ENCODE measurements at regions not wholly inside any gene's neighbourhood (a gene's known extent, or its start where the extent isn't known, plus 50 kb on each side); places are given as distances from the start of the nearest gene placed in this dataset.

- H3K4me1 ChIP-seq (ENCODE audit: insufficient read depth, poor library complexity, severe bottlenecking) = no peaks in the 10 kb centered on the region
- DNase-seq (ENCODE audit: low spot score) (no peak), ATAC-seq (ENCODE audit: low read depth) (no peak)
- no peak overlapping the region for H3K27ac ChIP-seq (ENCODE audit: poor library complexity, severe bottlenecking)
- H3K27me3 ChIP-seq (ENCODE audit: insufficient read depth, poor library complexity, severe bottlenecking) = no peaks in the 10 kb centered on the region
- no peak overlapping the region for H3K4me3 ChIP-seq (ENCODE audit: severe bottlenecking)
- no peaks in the 10 kb centered on the region for H3K9me3 ChIP-seq (ENCODE audit: severe bottlenecking)
- TF ChIP-seq CTCF (IDR thresholded peaks at IDR 0.05; ENCODE audit: poor library complexity, severe bottlenecking) = no peak
- no peaks in the 10 kb centered on the region for H3K36me3 ChIP-seq (ENCODE audit: low read depth)
These were observed 218.2 kb downstream of the BCHE start for GRCh38 chr3:165619069-165619468.

GRCh38 chr3:165617134-165617533, 220.1 kb downstream of the BCHE start:
- no peaks in the 10 kb centered on the region for H3K27me3 ChIP-seq (ENCODE audit: insufficient read depth, poor library complexity, severe bottlenecking)
- no peaks in the 10 kb centered on the region for H3K9me3 ChIP-seq (ENCODE audit: severe bottlenecking)
- DNase-seq (ENCODE audit: low spot score) (no peak), ATAC-seq (ENCODE audit: low read depth) (no peak)
- no peaks in the 10 kb centered on the region for H3K36me3 ChIP-seq (ENCODE audit: low read depth)
- TF ChIP-seq CTCF (IDR thresholded peaks at IDR 0.05; ENCODE audit: poor library complexity, severe bottlenecking) = no peak
- no peak overlapping the region for H3K4me3 ChIP-seq (ENCODE audit: severe bottlenecking)
- H3K4me1 ChIP-seq (ENCODE audit: insufficient read depth, poor library complexity, severe bottlenecking) = no peaks in the 10 kb centered on the region
- H3K27ac ChIP-seq (ENCODE audit: poor library complexity, severe bottlenecking) = no peak overlapping the region

- TF ChIP-seq CTCF (IDR thresholded peaks at IDR 0.05; ENCODE audit: poor library complexity, severe bottlenecking) = no peak
- Histone ChIP-seq H3K4me1 (ENCODE audit: insufficient read depth, poor library complexity, severe bottlenecking) (no peaks in the 10 kb centered on the region), H3K36me3 (ENCODE audit: low read depth) (no peaks in the 10 kb centered on the region), H3K27ac (ENCODE audit: poor library complexity, severe bottlenecking) (no peak overlapping the region), H3K4me3 (ENCODE audit: severe bottlenecking) (no peak overlapping the region), H3K9me3 (ENCODE audit: severe bottlenecking) (no peaks in the 10 kb centered on the region), H3K27me3 (ENCODE audit: insufficient read depth, poor library complexity, severe bottlenecking) (peaks cover 4% of the 10 kb centered on the region)
- no peak for DNase-seq (ENCODE audit: low spot score)
- no peak for ATAC-seq (ENCODE audit: low read depth)
These were observed 222.9 kb downstream of the BCHE start for GRCh38 chr3:165614337-165614736.

- H3K4me1 ChIP-seq (ENCODE audit: insufficient read depth, poor library complexity, severe bottlenecking) = no peaks in the 10 kb centered on the region
- ATAC-seq (ENCODE audit: low read depth) = no peak
- no peak overlapping the region for H3K27ac ChIP-seq (ENCODE audit: poor library complexity, severe bottlenecking)
- TF ChIP-seq CTCF (IDR thresholded peaks at IDR 0.05; ENCODE audit: poor library complexity, severe bottlenecking) = no peak
- peaks cover 4% of the 10 kb centered on the region for H3K27me3 ChIP-seq (ENCODE audit: insufficient read depth, poor library complexity, severe bottlenecking)
- H3K9me3 ChIP-seq (ENCODE audit: severe bottlenecking) = no peaks in the 10 kb centered on the region
- H3K4me3 ChIP-seq (ENCODE audit: severe bottlenecking) = no peak overlapping the region
- no peak for DNase-seq (ENCODE audit: low spot score)
- H3K36me3 ChIP-seq (ENCODE audit: low read depth) = no peaks in the 10 kb centered on the region
These were observed 224.2 kb downstream of the BCHE start for GRCh38 chr3:165613014-165613413.

- TF ChIP-seq CTCF (IDR thresholded peaks at IDR 0.05; ENCODE audit: poor library complexity, severe bottlenecking) = no peak
- no peaks in the 10 kb centered on the region for H3K36me3 ChIP-seq (ENCODE audit: low read depth)
These were observed 230.0 kb downstream of the BCHE start for GRCh38 chr3:165607221-165607620.

More at GRCh38 chr3:165607221-165607620, 230.0 kb downstream of the BCHE start:
- Histone ChIP-seq H3K4me3 (ENCODE audit: severe bottlenecking) (no peak overlapping the region), H3K4me1 (ENCODE audit: insufficient read depth, poor library complexity, severe bottlenecking) (no peaks in the 10 kb centered on the region), H3K27me3 (ENCODE audit: insufficient read depth, poor library complexity, severe bottlenecking) (peaks cover 4% of the 10 kb centered on the region), H3K27ac (ENCODE audit: poor library complexity, severe bottlenecking) (no peak overlapping the region), H3K9me3 (ENCODE audit: severe bottlenecking) (no peaks in the 10 kb centered on the region)
- DNase-seq (ENCODE audit: low spot score) (no peak), ATAC-seq (ENCODE audit: low read depth) (no peak)

All from RWPE2 (cell line).